Cardiac muscle cell (in vitro differentiated cells and primary cell): ENCODE measurements at regions not wholly inside any gene's neighbourhood (a gene's known extent, or its start where the extent isn't known, plus 50 kb on each side); places are given as distances from the start of the nearest gene placed in this dataset.

Source experiments
- DNase-seq, 2 donors: peaks; one replicate each; pipeline versions ENCODE4 v3.0.0 to v3.0.0-alpha.2; 2010 to 2017; ENCODE audit warnings: low read depth in 1 of 2, low spot score in 1 of 2
- H3K27ac ChIP-seq: fragments of 200-600 bp; sonication (generic); 2 replicates; pipeline ENCODE4 v1.5.1; 2016
- H3K27me3 ChIP-seq: fragments of 200-600 bp; sonication (generic); 2 replicates; pipeline ENCODE4 v1.6.0; 2016; ENCODE audit warnings: control low read depth
- H3K36me3 ChIP-seq: fragments of 200-600 bp; sonication (generic); 2 replicates; pipeline ENCODE4 v1.5.1; 2016; ENCODE audit warnings: control low read depth
- H3K4me1 ChIP-seq: fragments of 200-600 bp; sonication (generic); 2 replicates; pipeline ENCODE4 v1.8.1; 2017; ENCODE audit warnings: low read depth, mild to moderate bottlenecking, mixed run types
- H3K4me3 ChIP-seq: fragments of 200-600 bp; sonication (generic); 2 replicates; pipeline ENCODE4 v1.5.1; 2016; ENCODE audit warnings: mild to moderate bottlenecking
- H3K9me3 ChIP-seq: fragments of 200-600 bp; sonication (generic); 2 replicates; pipeline ENCODE4 v1.5.1; 2017; ENCODE audit warnings: low read depth, mild to moderate bottlenecking, control low read depth
- CTCF ChIP-seq: IDR thresholded peaks from 2 replicates; pipeline ENCODE4 v1.5.1; 2012; ENCODE audit warnings: low read depth, mild to moderate bottlenecking, low read length

- TF ChIP-seq CTCF: no peak
- H3K36me3 ChIP-seq: no peaks in the 10 kb centered on the region
- no peaks in the 10 kb centered on the region for H3K27me3 ChIP-seq
- no peaks in the 10 kb centered on the region for H3K9me3 ChIP-seq
- no peak overlapping the region for H3K27ac ChIP-seq
- peak in 1 of 2 donors; percentile 40 for DNase-seq
- no peak overlapping the region for H3K4me3 ChIP-seq
- no peaks in the 10 kb centered on the region for H3K4me1 ChIP-seq
Observed at GRCh38 chr15:94042180-94042928, 189.0 kb upstream of the MCTP2 start.

- Histone ChIP-seq H3K9me3 (no peaks in the 10 kb centered on the region), H3K36me3 (no peaks in the 10 kb centered on the region), H3K4me3 (no peak overlapping the region), H3K27me3 (no peaks in the 10 kb centered on the region), H3K4me1 (no peaks in the 10 kb centered on the region), H3K27ac (no peak overlapping the region)
- no peak for DNase-seq
- no peak for TF ChIP-seq CTCF
Observed at GRCh38 chr15:94041746-94042145, 189.6 kb upstream of the MCTP2 start.

GRCh38 chr15:94040541-94041248, 190.7 kb upstream of the MCTP2 start:
- H3K9me3 ChIP-seq: no peaks in the 10 kb centered on the region
- H3K27ac ChIP-seq: no peak overlapping the region
- no peaks in the 10 kb centered on the region for H3K4me1 ChIP-seq
- DNase-seq: no peak
- no peaks in the 10 kb centered on the region for H3K27me3 ChIP-seq
- no peaks in the 10 kb centered on the region for H3K36me3 ChIP-seq
- H3K4me3 ChIP-seq: no peak overlapping the region
- no peak for TF ChIP-seq CTCF

- no peak for TF ChIP-seq CTCF
- no peaks in the 10 kb centered on the region for H3K27me3 ChIP-seq
Observed at GRCh38 chr15:94036156-94036555, 195.2 kb upstream of the MCTP2 start.

GRCh38 chr15:94033683-94034020, 197.7 kb upstream of the MCTP2 start:
- no peak for TF ChIP-seq CTCF
- H3K27me3 ChIP-seq: no peaks in the 10 kb centered on the region
- H3K4me3 ChIP-seq: no peak overlapping the region
- H3K36me3 ChIP-seq: no peaks in the 10 kb centered on the region
- no peak overlapping the region for H3K27ac ChIP-seq
- DNase-seq: no peak
- H3K4me1 ChIP-seq: no peaks in the 10 kb centered on the region
- H3K9me3 ChIP-seq: no peaks in the 10 kb centered on the region

More at GRCh38 chr15:94036156-94036555, 195.2 kb upstream of the MCTP2 start:
- no peak overlapping the region for H3K4me3 ChIP-seq
- no peak overlapping the region for H3K27ac ChIP-seq
- H3K9me3 ChIP-seq: no peaks in the 10 kb centered on the region
- no peak for DNase-seq
- H3K4me1 ChIP-seq: no peaks in the 10 kb centered on the region
- no peaks in the 10 kb centered on the region for H3K36me3 ChIP-seq
